ENCODE measurements at regions not wholly inside any gene's neighbourhood (a gene's known extent, or its start where the extent isn't known, plus 50 kb on each side); places are given as distances from the start of the nearest gene placed in this dataset.
"Not testable (repeated sequence)": the region's sequence is repeated elsewhere in the genome, so short reads cannot be mapped to it uniquely, and the experiment has no call there.

DNA sequence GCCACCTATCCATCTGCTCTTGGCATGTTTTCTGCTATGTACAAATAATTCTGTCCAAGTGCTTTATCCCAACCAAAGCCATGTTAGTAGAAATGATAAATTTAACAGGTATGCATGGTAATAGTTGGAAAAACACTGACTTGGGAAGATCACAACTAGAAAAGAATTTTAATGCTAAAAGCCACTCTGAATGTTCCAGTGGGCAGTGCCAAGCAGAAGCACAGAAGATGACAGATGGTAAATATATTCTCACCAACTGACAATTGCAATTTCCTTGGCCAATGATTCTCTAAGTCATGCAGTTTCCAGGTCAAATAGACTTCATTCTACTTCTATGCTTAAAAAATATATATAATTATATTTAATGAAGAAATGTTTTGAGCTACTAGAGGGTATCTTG, 83.6 kb upstream of the SEMA3C start:
- H3K4me3 ChIP-seq (ENCODE audit: control insufficient read depth, low read depth, low read length): no peak overlapping the region
- TF ChIP-seq, protein P1, sequence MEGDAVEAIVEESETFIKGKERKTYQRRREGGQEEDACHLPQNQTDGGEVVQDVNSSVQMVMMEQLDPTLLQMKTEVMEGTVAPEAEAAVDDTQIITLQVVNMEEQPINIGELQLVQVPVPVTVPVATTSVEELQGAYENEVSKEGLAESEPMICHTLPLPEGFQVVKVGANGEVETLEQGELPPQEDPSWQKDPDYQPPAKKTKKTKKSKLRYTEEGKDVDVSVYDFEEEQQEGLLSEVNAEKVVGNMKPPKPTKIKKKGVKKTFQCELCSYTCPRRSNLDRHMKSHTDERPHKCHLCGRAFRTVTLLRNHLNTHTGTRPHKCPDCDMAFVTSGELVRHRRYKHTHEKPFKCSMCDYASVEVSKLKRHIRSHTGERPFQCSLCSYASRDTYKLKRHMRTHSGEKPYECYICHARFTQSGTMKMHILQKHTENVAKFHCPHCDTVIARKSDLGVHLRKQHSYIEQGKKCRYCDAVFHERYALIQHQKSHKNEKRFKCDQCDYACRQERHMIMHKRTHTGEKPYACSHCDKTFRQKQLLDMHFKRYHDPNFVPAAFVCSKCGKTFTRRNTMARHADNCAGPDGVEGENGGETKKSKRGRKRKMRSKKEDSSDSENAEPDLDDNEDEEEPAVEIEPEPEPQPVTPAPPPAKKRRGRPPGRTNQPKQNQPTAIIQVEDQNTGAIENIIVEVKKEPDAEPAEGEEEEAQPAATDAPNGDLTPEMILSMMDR (IDR thresholded peaks at IDR 0.05; ENCODE audit: control insufficient read depth, insufficient read depth, low read depth, low read length, missing control alignments): no peak
- DNase-seq (ENCODE audit: low read depth): no peak

DNA sequence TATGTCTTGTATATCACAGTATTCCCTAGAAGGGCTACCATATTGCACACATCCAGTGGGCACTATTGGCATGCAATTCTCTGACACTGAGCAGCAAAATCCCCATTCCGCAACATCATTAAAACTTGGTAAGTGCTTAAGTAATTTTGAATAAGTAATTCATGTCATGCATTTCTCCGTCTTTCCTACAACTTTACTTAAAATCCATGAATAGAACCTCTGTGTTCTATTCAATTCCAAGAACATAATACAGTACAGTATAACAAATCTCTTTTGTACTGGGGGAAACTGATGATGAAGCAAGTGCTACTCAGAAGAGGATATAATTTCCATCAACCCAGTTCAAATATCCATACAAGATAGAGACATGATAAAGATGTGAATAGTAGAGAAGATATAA, 80.9 kb upstream of the SEMA3C start:
- DNase-seq (ENCODE audit: low read depth): no peak
- TF ChIP-seq, protein P1 (IDR thresholded peaks at IDR 0.05; ENCODE audit: control insufficient read depth, insufficient read depth, low read depth, low read length, missing control alignments): no peak
- H3K4me3 ChIP-seq (ENCODE audit: control insufficient read depth, low read depth, low read length): no peak overlapping the region

DNA sequence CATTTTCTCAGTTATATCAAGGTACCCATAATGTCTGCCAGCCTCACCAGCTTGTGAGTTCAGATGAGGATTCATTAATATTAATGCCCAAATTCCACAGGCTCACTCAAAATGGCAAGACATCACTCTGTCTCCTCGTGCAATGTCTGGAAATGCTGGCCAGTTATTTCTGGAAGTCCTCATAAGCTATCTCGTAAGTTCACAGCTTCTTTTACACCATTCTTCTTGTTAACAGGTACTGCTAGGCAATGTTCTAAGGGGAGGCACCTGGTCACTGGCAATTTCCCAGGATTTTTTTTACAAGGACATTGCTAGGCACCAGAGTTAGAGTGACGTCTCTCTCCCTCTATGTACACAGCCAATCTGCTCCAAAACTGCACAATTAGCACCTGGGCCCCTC, 80.2 kb upstream of the SEMA3C start:
- H3K4me3 ChIP-seq (ENCODE audit: control insufficient read depth, low read depth, low read length): no peak overlapping the region
- no peak for DNase-seq (ENCODE audit: low read depth)
- TF ChIP-seq, protein P1 (IDR thresholded peaks at IDR 0.05; ENCODE audit: control insufficient read depth, insufficient read depth, low read depth, low read length, missing control alignments): no peak

DNA sequence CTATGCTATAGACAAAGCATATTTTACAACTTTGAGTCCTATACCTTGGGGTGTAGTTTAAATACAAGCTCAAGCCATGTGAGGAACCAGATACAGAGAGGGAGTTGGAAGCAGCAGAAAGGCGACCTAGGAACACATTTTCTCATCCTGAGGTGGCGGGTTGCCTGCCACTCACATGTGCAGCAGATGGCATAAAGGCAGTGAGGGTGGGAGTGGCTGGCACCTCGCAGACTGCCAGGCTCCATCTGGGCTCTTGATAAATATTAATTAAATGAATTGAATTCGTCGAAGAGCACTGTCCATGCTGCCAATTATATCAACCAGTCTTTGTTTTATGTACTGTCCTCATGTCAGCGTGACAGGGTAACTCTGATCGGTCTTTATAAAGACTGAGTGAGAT, 79.0 kb upstream of the SEMA3C start:
- H3K4me3 ChIP-seq (ENCODE audit: control insufficient read depth, low read depth, low read length): no peak overlapping the region
- no peak for DNase-seq (ENCODE audit: low read depth)
- TF ChIP-seq, protein P1 (IDR thresholded peaks at IDR 0.05; ENCODE audit: control insufficient read depth, insufficient read depth, low read depth, low read length, missing control alignments): no peak

DNA sequence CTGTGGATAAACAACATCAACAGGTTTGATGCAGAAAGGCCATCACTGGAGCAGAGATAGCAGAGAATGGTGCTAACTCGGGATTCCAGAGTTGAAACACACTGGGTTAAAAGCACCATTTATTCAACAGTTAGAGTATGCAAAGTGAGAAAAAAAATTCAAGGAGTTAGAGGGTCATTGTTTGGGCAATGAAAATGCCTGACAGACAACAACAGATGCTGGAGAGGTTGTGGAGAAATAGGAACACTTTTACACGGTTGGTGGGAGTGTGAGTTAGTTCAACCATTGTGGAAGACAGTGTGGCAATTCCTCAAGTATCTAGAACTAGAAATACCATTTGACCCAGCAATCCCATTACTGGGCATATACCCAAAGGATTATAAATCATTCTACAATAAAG, 77.4 kb upstream of the SEMA3C start:
- not testable (repeated sequence) for H3K4me3 ChIP-seq (ENCODE audit: control insufficient read depth, low read depth, low read length); DNase-seq (ENCODE audit: low read depth)
- TF ChIP-seq, protein P1 (IDR thresholded peaks at IDR 0.05; ENCODE audit: control insufficient read depth, insufficient read depth, low read depth, low read length, missing control alignments): peak; percentile 8

DNA sequence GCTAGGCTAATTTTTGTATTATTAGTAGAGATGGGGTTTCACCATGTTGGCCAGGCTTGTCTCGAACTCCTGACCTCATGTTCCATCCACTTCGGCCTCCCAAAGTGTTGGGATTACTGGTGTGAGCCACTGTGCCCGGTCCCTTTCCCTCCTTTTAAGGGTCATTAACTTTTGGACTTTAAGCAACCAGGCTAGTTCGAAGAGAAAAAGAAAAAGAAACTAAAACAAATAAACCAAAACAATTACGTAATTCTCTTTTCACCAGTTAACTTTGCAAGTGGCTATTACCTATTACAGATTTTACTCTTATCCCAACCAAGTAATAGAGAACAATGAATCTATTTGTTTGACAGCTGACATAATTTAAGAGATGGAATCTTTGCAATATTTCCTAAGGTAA, 72.8 kb upstream of the SEMA3C start:
- DNase-seq (ENCODE audit: low read depth): no peak
- H3K4me3 ChIP-seq (ENCODE audit: control insufficient read depth, low read depth, low read length): no peak overlapping the region
- TF ChIP-seq, protein P1 (IDR thresholded peaks at IDR 0.05; ENCODE audit: control insufficient read depth, insufficient read depth, low read depth, low read length, missing control alignments): no peak

DNA sequence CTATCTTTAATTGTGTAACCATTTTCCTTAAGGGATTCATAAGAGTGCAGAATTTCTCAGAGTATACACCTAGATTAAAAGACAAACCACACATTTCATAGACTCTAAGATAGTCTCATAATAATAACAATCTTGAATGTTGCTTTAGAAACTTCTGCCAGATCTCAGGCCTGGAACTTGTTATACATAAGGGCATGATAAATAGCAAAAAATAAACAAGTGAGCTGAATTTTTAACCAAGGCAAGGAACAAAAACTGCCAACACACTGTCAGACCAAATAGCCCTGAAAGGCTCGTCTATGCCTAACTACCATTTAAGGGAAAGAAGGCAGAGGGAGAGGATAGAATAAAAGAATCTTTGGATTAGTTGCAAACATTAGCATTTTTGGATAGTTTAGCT, 65.8 kb upstream of the SEMA3C start:
- no peak overlapping the region for H3K4me3 ChIP-seq (ENCODE audit: control insufficient read depth, low read depth, low read length)
- TF ChIP-seq, protein P1 (IDR thresholded peaks at IDR 0.05; ENCODE audit: control insufficient read depth, insufficient read depth, low read depth, low read length, missing control alignments): no peak
- no peak for DNase-seq (ENCODE audit: low read depth)
